Ishikawa (cell line): ENCODE measurements at regions not wholly inside any gene's neighbourhood (a gene's known extent, or its start where the extent isn't known, plus 50 kb on each side); places are given as distances from the start of the nearest gene placed in this dataset.

Experiments
- CEBPB ChIP-seq: IDR thresholded peaks from 2 replicates; pipeline ENCODE4 v1.6.1; 2012
- CREB1 ChIP-seq: IDR thresholded peaks from 2 replicates; pipeline ENCODE4 v1.6.1; 2012; ENCODE audit warnings: low read depth
- EP300 ChIP-seq: IDR thresholded peaks from 2 replicates; pipeline ENCODE4 v1.6.1; 2012; ENCODE audit warnings: borderline replicate concordance
- FOXM1 ChIP-seq: IDR thresholded peaks from 2 replicates; pipeline ENCODE4 v1.6.1; 2012; ENCODE audit warnings: low read depth, borderline replicate concordance
- RAD21 ChIP-seq: IDR thresholded peaks from 2 replicates; pipeline ENCODE4 v1.6.1; 2012; ENCODE audit warnings: low read depth
- TAF1 ChIP-seq: IDR thresholded peaks from 2 replicates; pipeline ENCODE4 v1.6.1; 2012; ENCODE audit warnings: low read depth, mild to moderate bottlenecking
- YY1 ChIP-seq: IDR thresholded peaks from 2 replicates; pipeline ENCODE4 v1.6.1; 2012; ENCODE audit warnings: low read depth
- ZBTB7A ChIP-seq: IDR thresholded peaks from 2 replicates; pipeline ENCODE4 v1.6.1; 2012; ENCODE audit warnings: low read depth
- TF ChIP-seq, protein P1 (sequence below): IDR thresholded peaks from 2 replicates; pipeline ENCODE4 v1.6.1; 2012
- TF ChIP-seq, protein P2 (sequence below): IDR thresholded peaks from 2 replicates; pipeline ENCODE4 v1.6.1; 2012; ENCODE audit warnings: low read depth, mild to moderate bottlenecking

GRCh38 chr3:3619815-3620214 is 179.4 kb upstream of the LRRN1 start:
- no peak for TF ChIP-seq FOXM1
- TF ChIP-seq, protein P1, sequence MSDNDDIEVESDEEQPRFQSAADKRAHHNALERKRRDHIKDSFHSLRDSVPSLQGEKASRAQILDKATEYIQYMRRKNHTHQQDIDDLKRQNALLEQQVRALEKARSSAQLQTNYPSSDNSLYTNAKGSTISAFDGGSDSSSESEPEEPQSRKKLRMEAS = no peak
- TF ChIP-seq RAD21 = no peak
- no peak for TF ChIP-seq CEBPB
- no peak for TF ChIP-seq ZBTB7A
- no peak for TF ChIP-seq EP300
- TF ChIP-seq, protein P2, sequence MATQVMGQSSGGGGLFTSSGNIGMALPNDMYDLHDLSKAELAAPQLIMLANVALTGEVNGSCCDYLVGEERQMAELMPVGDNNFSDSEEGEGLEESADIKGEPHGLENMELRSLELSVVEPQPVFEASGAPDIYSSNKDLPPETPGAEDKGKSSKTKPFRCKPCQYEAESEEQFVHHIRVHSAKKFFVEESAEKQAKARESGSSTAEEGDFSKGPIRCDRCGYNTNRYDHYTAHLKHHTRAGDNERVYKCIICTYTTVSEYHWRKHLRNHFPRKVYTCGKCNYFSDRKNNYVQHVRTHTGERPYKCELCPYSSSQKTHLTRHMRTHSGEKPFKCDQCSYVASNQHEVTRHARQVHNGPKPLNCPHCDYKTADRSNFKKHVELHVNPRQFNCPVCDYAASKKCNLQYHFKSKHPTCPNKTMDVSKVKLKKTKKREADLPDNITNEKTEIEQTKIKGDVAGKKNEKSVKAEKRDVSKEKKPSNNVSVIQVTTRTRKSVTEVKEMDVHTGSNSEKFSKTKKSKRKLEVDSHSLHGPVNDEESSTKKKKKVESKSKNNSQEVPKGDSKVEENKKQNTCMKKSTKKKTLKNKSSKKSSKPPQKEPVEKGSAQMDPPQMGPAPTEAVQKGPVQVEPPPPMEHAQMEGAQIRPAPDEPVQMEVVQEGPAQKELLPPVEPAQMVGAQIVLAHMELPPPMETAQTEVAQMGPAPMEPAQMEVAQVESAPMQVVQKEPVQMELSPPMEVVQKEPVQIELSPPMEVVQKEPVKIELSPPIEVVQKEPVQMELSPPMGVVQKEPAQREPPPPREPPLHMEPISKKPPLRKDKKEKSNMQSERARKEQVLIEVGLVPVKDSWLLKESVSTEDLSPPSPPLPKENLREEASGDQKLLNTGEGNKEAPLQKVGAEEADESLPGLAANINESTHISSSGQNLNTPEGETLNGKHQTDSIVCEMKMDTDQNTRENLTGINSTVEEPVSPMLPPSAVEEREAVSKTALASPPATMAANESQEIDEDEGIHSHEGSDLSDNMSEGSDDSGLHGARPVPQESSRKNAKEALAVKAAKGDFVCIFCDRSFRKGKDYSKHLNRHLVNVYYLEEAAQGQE = no peak
- TF ChIP-seq YY1 = no peak
- TF ChIP-seq TAF1 = no peak
- TF ChIP-seq CREB1 = no peak
